ENCODE measurements at regions not wholly inside any gene's neighbourhood (a gene's known extent, or its start where the extent isn't known, plus 50 kb on each side); places are given as distances from the start of the nearest gene placed in this dataset.

DNA sequence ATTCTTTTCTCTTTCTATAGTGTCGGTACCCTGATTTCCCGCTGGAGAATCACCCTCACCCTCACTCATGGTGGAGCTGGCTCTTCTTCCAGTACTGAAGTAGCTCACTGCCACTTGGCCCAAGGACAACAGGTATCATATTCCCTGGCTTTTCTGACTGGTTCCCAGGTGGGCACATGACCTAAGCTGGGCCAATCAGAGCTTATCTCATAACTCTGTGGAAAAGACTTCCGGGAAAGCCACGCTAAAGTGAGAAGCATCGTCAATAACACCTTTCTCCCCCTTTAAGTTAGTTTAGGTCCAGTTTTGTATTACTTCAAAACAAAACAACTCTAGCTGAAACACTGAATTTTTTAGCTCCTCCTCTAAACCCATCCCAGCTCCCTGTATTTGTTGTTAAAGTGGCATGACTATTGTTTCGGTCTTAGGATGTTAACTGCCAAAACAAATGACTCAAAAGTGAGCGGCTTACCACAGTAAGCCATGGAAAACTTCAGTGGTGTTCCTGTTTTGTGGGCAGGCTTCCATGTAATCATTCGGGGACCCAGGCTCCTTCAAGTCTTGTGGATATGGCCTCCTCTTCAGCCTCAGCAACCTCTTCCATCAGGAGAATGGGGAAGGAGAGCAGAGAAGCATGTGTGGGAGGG is 137.4 kb upstream of the DLX2 start:
- POLR2A ChIA-PET: no interaction called here
- CTCF ChIA-PET: interaction anchor here (1.2 kb wide), 1 partner anchor 9 kb away, joined by 4 read pairs; no protein-coding TSS in a partner anchor
- no peak for TF ChIP-seq CTCF (IDR thresholded peaks at IDR 0.05; ENCODE audit: control extremely low read depth, extremely low read depth, low read depth, missing control alignments)
- DNase-seq (ENCODE audit: extremely low spot score): no peak

DNA sequence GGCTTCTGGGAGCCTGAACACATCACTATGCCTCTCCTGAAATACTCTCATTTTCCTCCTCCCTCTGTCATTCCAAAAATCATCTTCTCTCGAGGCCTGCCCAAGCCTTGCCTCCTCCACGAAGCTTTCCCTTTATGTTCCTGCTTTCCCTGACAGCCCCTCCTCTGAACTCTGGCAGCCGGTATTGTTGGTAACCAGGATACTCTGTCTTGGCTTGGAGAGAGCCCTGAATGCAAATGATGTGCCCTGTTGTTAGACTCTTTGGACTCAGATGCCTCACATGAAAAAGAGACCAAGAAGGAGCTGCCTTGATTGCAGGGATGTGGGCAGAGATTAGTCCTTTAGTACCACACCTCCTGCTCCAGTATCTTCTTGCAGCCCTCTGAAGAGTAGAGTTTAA is 138.5 kb upstream of the DLX2 start:
- POLR2A ChIA-PET: no interaction called here
- DNase-seq (ENCODE audit: extremely low spot score): no peak
- TF ChIP-seq CTCF (IDR thresholded peaks at IDR 0.05; ENCODE audit: control extremely low read depth, extremely low read depth, low read depth, missing control alignments): no peak
- CTCF ChIA-PET: interaction anchor here (0.7 kb wide), 1 partner anchor 12 kb away, joined by 3 read pairs; no protein-coding TSS in a partner anchor

GRCh38 chr2:172242471-172242870 is 139.8 kb upstream of the DLX2 start:
- ChIA-PET CTCF (no interaction called here), POLR2A (no interaction called here)
- DNase-seq (ENCODE audit: extremely low spot score): no peak
- no peak for TF ChIP-seq CTCF (IDR thresholded peaks at IDR 0.05; ENCODE audit: control extremely low read depth, extremely low read depth, low read depth, missing control alignments)

GRCh38 chr2:172242961-172243360 is 140.3 kb upstream of the DLX2 start:
- ChIA-PET CTCF (interaction anchor here (1.1 kb wide), 1 partner anchor 30 kb away, joined by 3 read pairs; no protein-coding TSS in a partner anchor), POLR2A (no interaction called here)
- TF ChIP-seq CTCF (IDR thresholded peaks at IDR 0.05; ENCODE audit: control extremely low read depth, extremely low read depth, low read depth, missing control alignments): no peak
- DNase-seq (ENCODE audit: extremely low spot score): no peak

DNA sequence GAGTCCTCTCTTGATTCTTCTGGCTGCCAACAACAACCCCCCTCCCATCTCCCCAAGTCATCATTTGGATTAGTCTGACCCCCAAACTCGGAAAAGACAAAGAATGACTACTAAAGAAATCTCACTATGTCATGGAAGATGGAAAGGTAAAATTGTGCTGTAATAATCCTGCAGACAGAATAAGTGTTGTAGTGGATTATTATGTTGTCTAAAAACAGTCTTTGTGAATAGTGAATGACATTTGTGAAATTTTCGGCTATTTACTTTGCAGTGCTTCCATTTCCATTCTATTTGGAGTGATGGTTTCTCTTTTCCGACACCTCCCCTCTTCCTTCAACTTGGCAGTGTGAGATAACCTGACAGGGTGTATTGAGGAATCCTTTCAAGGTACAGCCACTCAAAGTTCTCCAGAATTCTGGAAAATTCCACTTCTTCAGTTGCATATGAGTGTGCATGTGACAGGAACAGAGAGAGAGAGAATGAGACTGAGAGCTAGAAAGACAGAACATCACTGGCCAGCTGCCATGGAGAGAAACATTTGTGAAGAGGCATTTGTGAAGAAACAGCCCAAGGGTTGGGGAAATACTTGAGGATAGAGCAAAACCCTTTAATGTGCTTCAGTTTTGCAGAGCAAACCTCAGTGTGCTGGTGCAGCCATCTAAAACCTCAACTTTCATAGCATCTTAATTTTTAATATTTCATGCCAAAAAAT is 141.9 kb upstream of the DLX2 start:
- ChIA-PET POLR2A (no interaction called here), CTCF (no interaction called here)
- DNase-seq (ENCODE audit: extremely low spot score): no peak
- TF ChIP-seq CTCF (IDR thresholded peaks at IDR 0.05; ENCODE audit: control extremely low read depth, extremely low read depth, low read depth, missing control alignments): no peak

- ChIA-PET CTCF (interaction anchor here (1.4 kb wide), 1 partner anchor 10 kb away, joined by 3 read pairs; no protein-coding TSS in a partner anchor), POLR2A (no interaction called here)
- TF ChIP-seq CTCF (IDR thresholded peaks at IDR 0.05; ENCODE audit: control extremely low read depth, extremely low read depth, low read depth, missing control alignments): no peak
- DNase-seq (ENCODE audit: extremely low spot score): no peak
These were observed 143.9 kb upstream of the DLX2 start for GRCh38 chr2:172246649-172247048.
